ENCODE measurements at regions not wholly inside any gene's neighbourhood (a gene's known extent, or its start where the extent isn't known, plus 50 kb on each side); places are given as distances from the start of the nearest gene placed in this dataset.

- TF ChIP-seq, protein P1, sequence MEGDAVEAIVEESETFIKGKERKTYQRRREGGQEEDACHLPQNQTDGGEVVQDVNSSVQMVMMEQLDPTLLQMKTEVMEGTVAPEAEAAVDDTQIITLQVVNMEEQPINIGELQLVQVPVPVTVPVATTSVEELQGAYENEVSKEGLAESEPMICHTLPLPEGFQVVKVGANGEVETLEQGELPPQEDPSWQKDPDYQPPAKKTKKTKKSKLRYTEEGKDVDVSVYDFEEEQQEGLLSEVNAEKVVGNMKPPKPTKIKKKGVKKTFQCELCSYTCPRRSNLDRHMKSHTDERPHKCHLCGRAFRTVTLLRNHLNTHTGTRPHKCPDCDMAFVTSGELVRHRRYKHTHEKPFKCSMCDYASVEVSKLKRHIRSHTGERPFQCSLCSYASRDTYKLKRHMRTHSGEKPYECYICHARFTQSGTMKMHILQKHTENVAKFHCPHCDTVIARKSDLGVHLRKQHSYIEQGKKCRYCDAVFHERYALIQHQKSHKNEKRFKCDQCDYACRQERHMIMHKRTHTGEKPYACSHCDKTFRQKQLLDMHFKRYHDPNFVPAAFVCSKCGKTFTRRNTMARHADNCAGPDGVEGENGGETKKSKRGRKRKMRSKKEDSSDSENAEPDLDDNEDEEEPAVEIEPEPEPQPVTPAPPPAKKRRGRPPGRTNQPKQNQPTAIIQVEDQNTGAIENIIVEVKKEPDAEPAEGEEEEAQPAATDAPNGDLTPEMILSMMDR (IDR thresholded peaks at IDR 0.05): no peak
- TF ChIP-seq NRF1 (IDR thresholded peaks at IDR 0.05; ENCODE audit: low read depth, low read length): no peak
- TF ChIP-seq MXI1 (IDR thresholded peaks at IDR 0.05; ENCODE audit: low read depth, low read length): no peak
- TF ChIP-seq FOXM1 (IDR thresholded peaks at IDR 0.05; ENCODE audit: low read depth): no peak
- TF ChIP-seq TAF1 (IDR thresholded peaks at IDR 0.05; ENCODE audit: borderline replicate concordance, low read depth, low read length): no peak
- TF ChIP-seq, protein P2, sequence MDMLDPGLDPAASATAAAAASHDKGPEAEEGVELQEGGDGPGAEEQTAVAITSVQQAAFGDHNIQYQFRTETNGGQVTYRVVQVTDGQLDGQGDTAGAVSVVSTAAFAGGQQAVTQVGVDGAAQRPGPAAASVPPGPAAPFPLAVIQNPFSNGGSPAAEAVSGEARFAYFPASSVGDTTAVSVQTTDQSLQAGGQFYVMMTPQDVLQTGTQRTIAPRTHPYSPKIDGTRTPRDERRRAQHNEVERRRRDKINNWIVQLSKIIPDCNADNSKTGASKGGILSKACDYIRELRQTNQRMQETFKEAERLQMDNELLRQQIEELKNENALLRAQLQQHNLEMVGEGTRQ (IDR thresholded peaks at IDR 0.05; ENCODE audit: borderline replicate concordance, low read depth, low read length): no peak
- no peak for TF ChIP-seq SMC3 (IDR thresholded peaks at IDR 0.05; ENCODE audit: low read depth, low read length)
- no peak for TF ChIP-seq EZH2phosphoT487 (IDR thresholded peaks at IDR 0.05; ENCODE audit: borderline replicate concordance, low read depth)
- TF ChIP-seq POLR2AphosphoS5 (IDR thresholded peaks at IDR 0.05; ENCODE audit: low read depth, low read length): no peak
- no peak for TF ChIP-seq EP300 (IDR thresholded peaks at IDR 0.05; ENCODE audit: borderline replicate concordance in 1 of 2, low read depth in 1 of 2, low read length in 1 of 2)
- TF ChIP-seq PBX3 (IDR thresholded peaks at IDR 0.05): no peak
- TF ChIP-seq CHD2 (IDR thresholded peaks at IDR 0.05; ENCODE audit: low read length, partially characterized antibody): no peak
Measured at GRCh38 chr15:81516012-81516411, 142.0 kb upstream of the TMC3 start.
